ENCODE measurements at regions not wholly inside any gene's neighbourhood (a gene's known extent, or its start where the extent isn't known, plus 50 kb on each side); places are given as distances from the start of the nearest gene placed in this dataset.

DNA sequence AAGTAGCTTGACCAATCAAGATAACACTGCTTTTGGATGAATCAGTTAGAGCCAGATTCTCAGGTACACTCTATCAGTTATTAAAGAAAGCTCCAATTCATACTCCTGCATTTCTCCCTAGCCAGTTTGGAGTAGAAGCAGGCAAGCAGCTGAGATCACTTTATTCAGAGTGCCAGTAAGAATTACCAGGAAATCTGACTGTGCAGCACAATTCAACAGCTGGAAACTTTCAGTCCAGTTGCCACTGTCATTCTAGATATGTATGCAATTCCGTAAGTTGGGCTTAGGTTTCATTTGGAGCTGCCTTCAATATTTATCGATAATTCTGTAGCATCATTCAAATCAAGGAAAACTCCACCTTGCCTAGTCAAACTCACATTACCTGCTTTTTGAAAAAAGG lies 2625.6 kb upstream of the PCDH20 start:
- no peak for ATAC-seq
- TF ChIP-seq ZNF70 (CRISPR knock-in tag; IDR thresholded peaks at IDR 0.05) = no peak
- TF ChIP-seq ESRRG (CRISPR knock-in tag; IDR thresholded peaks at IDR 0.05) = no peak
- no peak for TF ChIP-seq RARB (CRISPR knock-in tag; IDR thresholded peaks at IDR 0.05)
- TF ChIP-seq ZFP3 (CRISPR knock-in tag; IDR thresholded peaks at IDR 0.05) = no peak
- TF ChIP-seq ZNF565 (CRISPR knock-in tag; conservative IDR thresholded peaks at IDR 0.05; ENCODE audit: low read depth) = no peak
- TF ChIP-seq, protein P1, sequence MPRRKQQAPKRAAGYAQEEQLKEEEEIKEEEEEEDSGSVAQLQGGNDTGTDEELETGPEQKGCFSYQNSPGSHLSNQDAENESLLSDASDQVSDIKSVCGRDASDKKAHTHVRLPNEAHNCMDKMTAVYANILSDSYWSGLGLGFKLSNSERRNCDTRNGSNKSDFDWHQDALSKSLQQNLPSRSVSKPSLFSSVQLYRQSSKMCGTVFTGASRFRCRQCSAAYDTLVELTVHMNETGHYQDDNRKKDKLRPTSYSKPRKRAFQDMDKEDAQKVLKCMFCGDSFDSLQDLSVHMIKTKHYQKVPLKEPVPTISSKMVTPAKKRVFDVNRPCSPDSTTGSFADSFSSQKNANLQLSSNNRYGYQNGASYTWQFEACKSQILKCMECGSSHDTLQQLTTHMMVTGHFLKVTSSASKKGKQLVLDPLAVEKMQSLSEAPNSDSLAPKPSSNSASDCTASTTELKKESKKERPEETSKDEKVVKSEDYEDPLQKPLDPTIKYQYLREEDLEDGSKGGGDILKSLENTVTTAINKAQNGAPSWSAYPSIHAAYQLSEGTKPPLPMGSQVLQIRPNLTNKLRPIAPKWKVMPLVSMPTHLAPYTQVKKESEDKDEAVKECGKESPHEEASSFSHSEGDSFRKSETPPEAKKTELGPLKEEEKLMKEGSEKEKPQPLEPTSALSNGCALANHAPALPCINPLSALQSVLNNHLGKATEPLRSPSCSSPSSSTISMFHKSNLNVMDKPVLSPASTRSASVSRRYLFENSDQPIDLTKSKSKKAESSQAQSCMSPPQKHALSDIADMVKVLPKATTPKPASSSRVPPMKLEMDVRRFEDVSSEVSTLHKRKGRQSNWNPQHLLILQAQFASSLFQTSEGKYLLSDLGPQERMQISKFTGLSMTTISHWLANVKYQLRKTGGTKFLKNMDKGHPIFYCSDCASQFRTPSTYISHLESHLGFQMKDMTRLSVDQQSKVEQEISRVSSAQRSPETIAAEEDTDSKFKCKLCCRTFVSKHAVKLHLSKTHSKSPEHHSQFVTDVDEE (CRISPR knock-in tag; IDR thresholded peaks at IDR 0.05) = no peak
- TF ChIP-seq, protein P2, sequence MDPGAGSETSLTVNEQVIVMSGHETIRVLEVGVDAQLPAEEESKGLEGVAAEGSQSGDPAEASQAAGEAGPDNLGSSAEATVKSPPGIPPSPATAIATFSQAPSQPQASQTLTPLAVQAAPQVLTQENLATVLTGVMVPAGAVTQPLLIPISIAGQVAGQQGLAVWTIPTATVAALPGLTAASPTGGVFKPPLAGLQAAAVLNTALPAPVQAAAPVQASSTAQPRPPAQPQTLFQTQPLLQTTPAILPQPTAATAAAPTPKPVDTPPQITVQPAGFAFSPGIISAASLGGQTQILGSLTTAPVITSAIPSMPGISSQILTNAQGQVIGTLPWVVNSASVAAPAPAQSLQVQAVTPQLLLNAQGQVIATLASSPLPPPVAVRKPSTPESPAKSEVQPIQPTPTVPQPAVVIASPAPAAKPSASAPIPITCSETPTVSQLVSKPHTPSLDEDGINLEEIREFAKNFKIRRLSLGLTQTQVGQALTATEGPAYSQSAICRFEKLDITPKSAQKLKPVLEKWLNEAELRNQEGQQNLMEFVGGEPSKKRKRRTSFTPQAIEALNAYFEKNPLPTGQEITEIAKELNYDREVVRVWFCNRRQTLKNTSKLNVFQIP (CRISPR knock-in tag; IDR thresholded peaks at IDR 0.05; ENCODE audit: borderline replicate concordance, low read depth) = no peak
- no peak for TF ChIP-seq OSR1 (CRISPR knock-in tag; IDR thresholded peaks at IDR 0.05)
- TF ChIP-seq TOX (CRISPR knock-in tag; IDR thresholded peaks at IDR 0.05; ENCODE audit: borderline replicate concordance) = no peak
- no peak for TF ChIP-seq GLIS3 (CRISPR knock-in tag; IDR thresholded peaks at IDR 0.05)
- TF ChIP-seq ARNTL (CRISPR knock-in tag; IDR thresholded peaks at IDR 0.05; ENCODE audit: borderline replicate concordance, low read depth) = no peak

DNA sequence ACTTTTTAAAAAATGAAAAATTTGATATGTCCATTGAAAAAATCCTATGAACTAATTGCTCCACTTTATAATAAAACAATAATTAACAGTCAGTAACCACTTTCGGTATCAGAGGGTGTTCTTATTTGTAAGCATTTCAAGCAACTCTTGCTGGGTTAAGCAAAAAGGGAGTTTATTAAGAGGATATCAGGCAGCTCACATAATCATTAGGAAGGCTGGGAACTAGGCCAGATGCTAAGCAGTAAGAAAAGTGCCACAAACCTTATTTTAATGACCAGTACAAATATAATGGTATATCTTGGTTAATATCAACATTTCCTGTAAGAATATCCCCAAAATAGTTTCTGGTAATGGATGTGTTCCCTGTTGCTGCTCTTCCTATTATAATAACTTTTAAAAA lies 2618.3 kb upstream of the PCDH20 start:
- no peak for ATAC-seq
- TF ChIP-seq, protein P3, sequence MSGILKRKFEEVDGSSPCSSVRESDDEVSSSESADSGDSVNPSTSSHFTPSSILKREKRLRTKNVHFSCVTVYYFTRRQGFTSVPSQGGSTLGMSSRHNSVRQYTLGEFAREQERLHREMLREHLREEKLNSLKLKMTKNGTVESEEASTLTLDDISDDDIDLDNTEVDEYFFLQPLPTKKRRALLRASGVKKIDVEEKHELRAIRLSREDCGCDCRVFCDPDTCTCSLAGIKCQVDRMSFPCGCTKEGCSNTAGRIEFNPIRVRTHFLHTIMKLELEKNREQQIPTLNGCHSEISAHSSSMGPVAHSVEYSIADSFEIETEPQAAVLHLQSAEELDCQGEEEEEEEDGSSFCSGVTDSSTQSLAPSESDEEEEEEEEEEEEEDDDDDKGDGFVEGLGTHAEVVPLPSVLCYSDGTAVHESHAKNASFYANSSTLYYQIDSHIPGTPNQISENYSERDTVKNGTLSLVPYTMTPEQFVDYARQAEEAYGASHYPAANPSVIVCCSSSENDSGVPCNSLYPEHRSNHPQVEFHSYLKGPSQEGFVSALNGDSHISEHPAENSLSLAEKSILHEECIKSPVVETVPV (CRISPR knock-in tag; IDR thresholded peaks at IDR 0.05) = no peak
- TF ChIP-seq ZC3H10 (CRISPR knock-in tag; IDR thresholded peaks at IDR 0.05) (no peak), ZFP3 (CRISPR knock-in tag; IDR thresholded peaks at IDR 0.05) (no peak), RARB (CRISPR knock-in tag; IDR thresholded peaks at IDR 0.05) (no peak), ZNF565 (CRISPR knock-in tag; conservative IDR thresholded peaks at IDR 0.05; ENCODE audit: low read depth) (no peak), TOX (CRISPR knock-in tag; IDR thresholded peaks at IDR 0.05; ENCODE audit: borderline replicate concordance) (no peak), SNAI2 (CRISPR knock-in tag; IDR thresholded peaks at IDR 0.05) (no peak), ZFP30 (CRISPR knock-in tag; IDR thresholded peaks at IDR 0.05) (no peak)
- TF ChIP-seq, protein P4, sequence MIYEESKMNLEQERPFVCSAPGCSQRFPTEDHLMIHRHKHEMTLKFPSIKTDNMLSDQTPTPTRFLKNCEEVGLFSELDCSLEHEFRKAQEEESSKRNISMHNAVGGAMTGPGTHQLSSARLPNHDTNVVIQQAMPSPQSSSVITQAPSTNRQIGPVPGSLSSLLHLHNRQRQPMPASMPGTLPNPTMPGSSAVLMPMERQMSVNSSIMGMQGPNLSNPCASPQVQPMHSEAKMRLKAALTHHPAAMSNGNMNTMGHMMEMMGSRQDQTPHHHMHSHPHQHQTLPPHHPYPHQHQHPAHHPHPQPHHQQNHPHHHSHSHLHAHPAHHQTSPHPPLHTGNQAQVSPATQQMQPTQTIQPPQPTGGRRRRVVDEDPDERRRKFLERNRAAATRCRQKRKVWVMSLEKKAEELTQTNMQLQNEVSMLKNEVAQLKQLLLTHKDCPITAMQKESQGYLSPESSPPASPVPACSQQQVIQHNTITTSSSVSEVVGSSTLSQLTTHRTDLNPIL (CRISPR knock-in tag; IDR thresholded peaks at IDR 0.05; ENCODE audit: low read depth) = no peak

DNA sequence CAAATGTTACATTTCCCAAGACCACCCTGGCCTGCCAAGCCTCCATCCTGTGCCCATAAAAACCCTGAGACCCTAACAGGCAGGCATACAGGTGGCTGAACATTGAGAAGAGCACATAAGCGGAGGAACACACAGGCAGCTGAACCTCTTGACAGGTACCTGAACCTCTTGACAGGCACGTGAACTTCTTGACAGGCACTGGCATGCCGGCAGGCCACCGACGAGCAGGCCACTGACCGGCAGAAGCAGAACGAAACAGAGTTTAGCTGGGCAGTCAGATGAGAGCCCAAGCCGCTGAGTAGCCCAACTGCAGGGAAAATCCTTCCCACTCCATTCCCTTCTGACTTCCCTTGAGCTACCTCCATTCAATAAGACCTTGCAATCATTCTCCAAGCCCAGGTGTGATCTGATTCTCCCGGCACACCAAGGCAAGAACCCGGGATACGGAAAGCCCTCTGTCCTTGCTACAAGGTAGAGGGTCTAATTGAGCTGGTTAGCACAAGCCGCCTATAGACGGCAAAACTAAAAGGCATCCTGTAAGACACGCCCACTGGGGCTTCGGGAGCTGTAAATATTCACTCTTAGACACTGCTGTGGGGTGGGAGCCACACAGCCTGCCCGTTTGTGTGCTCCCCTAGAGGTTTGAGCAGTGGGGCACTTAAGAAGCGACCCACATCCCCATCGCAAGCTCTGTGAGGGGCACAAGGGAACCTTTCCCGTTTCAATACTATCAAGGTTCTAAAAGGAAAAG lies 2613.9 kb upstream of the PCDH20 start:
- TF ChIP-seq ZNF565 (CRISPR knock-in tag; conservative IDR thresholded peaks at IDR 0.05; ENCODE audit: low read depth) (no peak), ZFP30 (CRISPR knock-in tag; IDR thresholded peaks at IDR 0.05) (no peak), TCF4 (CRISPR knock-in tag; IDR thresholded peaks at IDR 0.05; ENCODE audit: borderline replicate concordance) (no peak), ISL1 (CRISPR knock-in tag; IDR thresholded peaks at IDR 0.05) (no peak), ARNTL (CRISPR knock-in tag; IDR thresholded peaks at IDR 0.05; ENCODE audit: borderline replicate concordance, low read depth) (no peak), ZFP3 (CRISPR knock-in tag; IDR thresholded peaks at IDR 0.05) (no peak), BACH2 (CRISPR knock-in tag; IDR thresholded peaks at IDR 0.05; ENCODE audit: borderline replicate concordance) (no peak), ZNF8 (CRISPR knock-in tag; IDR thresholded peaks at IDR 0.05) (no peak), PPARA (CRISPR knock-in tag; IDR thresholded peaks at IDR 0.05; ENCODE audit: borderline replicate concordance) (no peak)
- TF ChIP-seq, protein P3 (CRISPR knock-in tag; IDR thresholded peaks at IDR 0.05) = no peak
- TF ChIP-seq, protein P4 (CRISPR knock-in tag; IDR thresholded peaks at IDR 0.05; ENCODE audit: low read depth) = no peak
- TF ChIP-seq, protein P5, sequence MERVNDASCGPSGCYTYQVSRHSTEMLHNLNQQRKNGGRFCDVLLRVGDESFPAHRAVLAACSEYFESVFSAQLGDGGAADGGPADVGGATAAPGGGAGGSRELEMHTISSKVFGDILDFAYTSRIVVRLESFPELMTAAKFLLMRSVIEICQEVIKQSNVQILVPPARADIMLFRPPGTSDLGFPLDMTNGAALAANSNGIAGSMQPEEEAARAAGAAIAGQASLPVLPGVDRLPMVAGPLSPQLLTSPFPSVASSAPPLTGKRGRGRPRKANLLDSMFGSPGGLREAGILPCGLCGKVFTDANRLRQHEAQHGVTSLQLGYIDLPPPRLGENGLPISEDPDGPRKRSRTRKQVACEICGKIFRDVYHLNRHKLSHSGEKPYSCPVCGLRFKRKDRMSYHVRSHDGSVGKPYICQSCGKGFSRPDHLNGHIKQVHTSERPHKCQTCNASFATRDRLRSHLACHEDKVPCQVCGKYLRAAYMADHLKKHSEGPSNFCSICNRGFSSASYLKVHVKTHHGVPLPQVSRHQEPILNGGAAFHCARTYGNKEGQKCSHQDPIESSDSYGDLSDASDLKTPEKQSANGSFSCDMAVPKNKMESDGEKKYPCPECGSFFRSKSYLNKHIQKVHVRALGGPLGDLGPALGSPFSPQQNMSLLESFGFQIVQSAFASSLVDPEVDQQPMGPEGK (CRISPR knock-in tag; IDR thresholded peaks at IDR 0.05; ENCODE audit: borderline replicate concordance) = no peak
- no peak for ATAC-seq
